HG03520 (cell line): ENCODE measurements at regions not wholly inside any gene's neighbourhood (a gene's known extent, or its start where the extent isn't known, plus 50 kb on each side); places are given as distances from the start of the nearest gene placed in this dataset.

ENCODE experiments used
- ATAC-seq: cut with Tn5 transposase; IDR thresholded peaks from one replicate; pipeline ENCODE4 v1.9.1; 2021; ENCODE audit warnings: mild to moderate bottlenecking, moderate library complexity; ENCODE audit not compliant: unreplicated experiment

DNA sequence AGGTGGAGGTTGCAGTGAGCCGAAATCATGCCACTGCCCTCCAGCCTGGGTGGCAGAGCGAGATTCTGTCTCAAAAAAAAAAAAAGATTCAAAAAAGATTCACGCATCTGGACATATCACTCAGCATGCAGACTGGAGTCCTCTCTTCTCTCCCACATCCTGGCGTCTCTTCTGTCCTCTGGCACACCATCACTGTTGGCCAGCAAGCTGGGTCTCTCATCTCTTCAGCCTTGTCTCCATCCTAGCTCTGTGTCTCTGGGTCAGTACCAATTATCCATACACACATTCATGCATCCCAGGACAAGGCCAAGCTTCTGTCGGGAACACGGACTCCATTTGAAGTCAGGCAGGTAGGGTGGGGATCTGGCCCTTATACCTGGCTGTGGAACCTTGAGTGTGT is 105.5 kb upstream of the MAP1LC3B2 start:
- ATAC-seq = no peak

DNA sequence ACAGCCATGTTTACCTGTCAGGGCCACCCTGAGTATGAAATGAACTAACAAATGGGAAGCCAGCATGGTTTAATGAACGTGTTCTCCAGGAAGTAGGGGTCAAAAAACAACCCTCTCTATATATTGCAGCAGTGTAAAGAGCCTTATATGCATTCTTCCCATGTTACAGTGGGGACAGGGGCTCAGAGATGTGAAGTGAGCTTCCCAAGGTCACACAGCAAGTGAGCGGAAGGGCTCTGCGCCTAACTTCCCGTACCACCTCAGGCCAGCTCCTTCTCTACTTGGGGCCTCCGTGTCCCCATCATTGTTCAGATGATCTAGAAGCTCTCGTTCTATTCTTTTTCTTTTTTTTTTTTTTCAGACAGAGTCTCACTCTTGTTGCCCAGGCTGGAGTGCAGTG is 105.1 kb upstream of the MAP1LC3B2 start:
- no peak for ATAC-seq

GRCh38 chr12:116454950-116455447 is 104.2 kb upstream of the MAP1LC3B2 start:
- no peak for ATAC-seq

- no peak for ATAC-seq
Observed at GRCh38 chr12:116455540-116456329, 103.4 kb upstream of the MAP1LC3B2 start.

- no peak for ATAC-seq
Observed at GRCh38 chr12:116456330-116457082, 102.7 kb upstream of the MAP1LC3B2 start.

DNA sequence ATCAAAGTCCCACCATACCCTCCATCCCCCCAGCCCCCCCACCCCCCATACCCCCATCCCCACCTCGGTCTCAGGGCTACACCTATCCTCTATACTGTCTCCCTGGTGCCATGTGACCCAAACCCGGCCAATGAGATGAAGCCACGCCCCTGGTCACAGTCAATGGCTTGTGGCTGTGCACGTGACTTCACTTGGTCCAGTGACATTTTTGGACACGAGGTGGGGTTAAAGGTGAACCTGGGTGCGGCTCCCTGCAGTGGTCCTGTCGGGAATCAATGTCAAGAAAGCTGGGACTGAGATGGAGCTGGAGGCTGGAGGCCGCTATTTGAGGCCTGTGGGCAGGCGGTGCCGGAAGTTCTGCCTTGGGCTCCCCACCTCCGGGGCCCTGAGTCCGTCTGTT is 100.7 kb upstream of the MAP1LC3B2 start:
- no peak for ATAC-seq

DNA sequence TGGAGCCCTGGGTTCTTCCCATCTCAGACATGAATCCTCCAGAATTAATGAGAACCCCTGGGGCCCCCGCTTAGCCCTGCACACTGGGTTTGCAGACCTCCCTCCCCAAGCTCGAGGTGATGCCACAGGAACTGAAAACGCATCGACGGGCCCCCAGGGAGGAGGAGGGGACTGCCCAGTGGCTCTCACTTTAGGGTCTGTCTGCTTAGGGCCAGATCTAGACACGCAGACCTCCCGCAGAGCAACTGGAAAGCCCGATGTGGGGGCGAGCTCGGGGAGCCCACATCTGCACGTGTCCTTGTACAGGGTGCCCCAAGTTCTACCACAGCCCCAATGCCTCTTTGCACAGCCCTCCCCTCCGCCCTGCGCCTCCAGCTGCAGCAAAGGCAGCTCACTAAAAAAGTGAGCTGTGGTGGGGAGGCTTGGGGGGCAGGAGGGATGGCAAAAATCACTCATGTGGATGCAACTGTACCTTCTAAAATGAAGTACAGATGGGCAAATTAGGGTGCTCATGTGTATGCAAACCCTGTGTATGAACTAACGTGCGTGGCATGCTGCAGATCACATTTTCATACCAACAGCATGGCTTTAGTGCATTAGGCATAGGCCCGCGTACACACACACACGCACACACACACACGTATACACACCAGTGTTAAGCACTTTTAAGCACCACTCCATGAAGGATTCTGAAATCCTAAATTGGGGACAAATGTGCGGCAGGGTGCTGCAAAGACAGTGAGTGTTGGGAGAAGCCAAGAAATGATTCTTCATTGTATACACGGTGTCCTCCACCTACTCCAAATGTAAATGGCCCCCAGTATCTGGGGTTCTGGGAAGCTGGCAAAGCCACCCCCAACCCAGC is 99.9 kb upstream of the MAP1LC3B2 start:
- no peak for ATAC-seq

- ATAC-seq = no peak
Observed at GRCh38 chr12:116459916-116460663, 99.1 kb upstream of the MAP1LC3B2 start.

- no peak for ATAC-seq
Observed at GRCh38 chr12:116461060-116461459, 98.1 kb upstream of the MAP1LC3B2 start.

DNA sequence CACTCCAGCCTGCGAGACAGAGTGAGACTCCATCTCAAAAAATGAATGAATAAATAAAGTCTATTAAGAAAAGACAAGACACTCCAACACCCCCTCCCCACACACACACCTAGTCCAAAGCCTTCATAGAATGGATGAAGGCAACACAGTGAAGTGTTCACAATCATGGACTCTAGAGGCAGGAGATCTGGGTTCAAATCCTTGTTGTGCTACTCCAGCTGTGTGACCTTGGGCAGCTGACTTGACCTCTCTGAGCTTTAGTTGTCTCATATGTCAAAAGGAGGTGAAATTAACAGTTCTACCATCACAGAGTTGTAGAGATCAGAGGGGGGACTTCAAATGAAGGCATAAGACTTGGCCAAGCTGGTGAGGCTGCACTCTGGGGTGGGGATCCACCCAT is 95.8 kb upstream of the MAP1LC3B2 start:
- no peak for ATAC-seq

- no peak for ATAC-seq
Observed at GRCh38 chr12:116465407-116465806, 93.8 kb upstream of the MAP1LC3B2 start.

- no peak for ATAC-seq
Observed at GRCh38 chr12:116465856-116466255, 93.3 kb upstream of the MAP1LC3B2 start.

- ATAC-seq = no peak
Observed at GRCh38 chr12:116466536-116466935, 92.6 kb upstream of the MAP1LC3B2 start.

- ATAC-seq = no peak
Observed at GRCh38 chr12:116469344-116469743, 89.8 kb upstream of the MAP1LC3B2 start.

DNA sequence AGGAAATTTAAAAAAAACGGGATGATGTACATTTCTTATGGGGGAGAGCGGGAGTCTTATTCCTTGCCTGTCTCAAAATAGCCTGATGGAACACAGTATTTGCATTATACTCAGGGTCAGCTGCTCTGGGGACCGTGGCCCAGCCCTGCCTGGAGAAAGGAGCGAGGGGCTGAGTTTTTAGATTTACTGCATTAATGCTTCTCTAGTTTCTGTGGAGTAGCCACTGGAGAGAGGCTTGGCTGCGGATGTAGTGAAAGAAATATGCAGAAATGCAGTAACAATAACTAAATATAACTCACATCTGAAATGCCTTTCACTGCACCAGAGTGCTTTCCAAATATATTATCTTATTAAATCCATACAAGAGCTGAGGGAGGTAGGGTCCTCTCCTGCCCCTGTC is 87.6 kb upstream of the MAP1LC3B2 start:
- ATAC-seq = no peak

- ATAC-seq = no peak
Observed at GRCh38 chr12:116472193-116472592, 87.0 kb upstream of the MAP1LC3B2 start.

DNA sequence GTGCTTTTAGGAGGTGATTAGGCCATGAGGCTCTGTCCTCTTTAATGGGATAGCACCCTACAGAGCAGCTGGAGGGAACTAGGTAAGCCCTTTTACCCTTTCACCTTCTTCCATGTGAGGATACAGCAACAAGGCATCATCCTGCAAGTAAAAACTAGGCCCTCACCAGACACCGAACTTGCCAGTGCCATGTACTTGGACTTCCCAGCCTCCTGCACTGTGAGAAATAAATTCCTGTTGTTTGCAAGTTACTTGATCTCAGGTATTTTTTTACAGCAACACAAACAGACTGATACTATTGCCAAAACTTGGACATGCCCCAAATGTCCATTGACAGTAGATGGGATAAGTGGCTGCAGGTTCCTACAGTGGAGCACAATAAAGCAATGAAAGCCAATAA is 85.8 kb upstream of the MAP1LC3B2 start:
- ATAC-seq = no peak

DNA sequence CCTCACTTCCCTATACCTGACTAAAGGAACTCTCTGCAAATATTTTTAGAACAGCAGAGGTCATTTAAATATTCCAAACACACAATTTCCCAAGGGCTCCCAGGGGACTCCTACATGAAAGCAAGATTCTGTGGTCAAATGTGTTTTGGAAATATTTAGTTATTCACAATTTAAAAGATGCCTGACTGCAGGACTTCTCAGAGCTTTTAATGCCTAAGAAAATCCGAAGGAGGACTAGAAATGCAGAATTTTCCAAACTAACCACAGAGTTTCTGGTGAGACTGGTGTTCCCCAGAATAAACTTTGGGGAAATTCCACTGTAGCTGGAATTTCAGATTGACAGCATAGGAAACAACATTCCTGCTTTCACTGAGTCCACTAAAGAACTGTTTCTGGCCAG is 84.8 kb upstream of the MAP1LC3B2 start:
- no peak for ATAC-seq

DNA sequence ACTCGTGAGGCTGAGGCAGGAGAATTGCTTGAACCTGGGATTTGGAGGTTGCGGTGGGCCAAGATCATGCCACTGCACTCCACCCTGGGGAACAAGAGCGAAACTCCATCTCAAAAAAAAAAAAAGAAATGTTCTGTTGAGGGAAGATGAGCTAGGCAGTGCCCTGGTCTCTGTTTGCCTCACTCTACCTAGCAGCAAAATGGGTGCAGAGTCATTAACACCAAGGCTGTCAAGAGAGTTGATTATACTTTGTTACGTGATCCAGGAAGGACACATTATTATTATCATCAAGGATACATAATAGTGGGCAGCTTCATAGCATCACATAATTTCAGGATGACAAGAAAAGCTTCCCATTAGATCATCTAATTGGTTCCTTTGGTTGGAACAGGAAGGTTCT is 84.3 kb upstream of the MAP1LC3B2 start:
- ATAC-seq = no peak

DNA sequence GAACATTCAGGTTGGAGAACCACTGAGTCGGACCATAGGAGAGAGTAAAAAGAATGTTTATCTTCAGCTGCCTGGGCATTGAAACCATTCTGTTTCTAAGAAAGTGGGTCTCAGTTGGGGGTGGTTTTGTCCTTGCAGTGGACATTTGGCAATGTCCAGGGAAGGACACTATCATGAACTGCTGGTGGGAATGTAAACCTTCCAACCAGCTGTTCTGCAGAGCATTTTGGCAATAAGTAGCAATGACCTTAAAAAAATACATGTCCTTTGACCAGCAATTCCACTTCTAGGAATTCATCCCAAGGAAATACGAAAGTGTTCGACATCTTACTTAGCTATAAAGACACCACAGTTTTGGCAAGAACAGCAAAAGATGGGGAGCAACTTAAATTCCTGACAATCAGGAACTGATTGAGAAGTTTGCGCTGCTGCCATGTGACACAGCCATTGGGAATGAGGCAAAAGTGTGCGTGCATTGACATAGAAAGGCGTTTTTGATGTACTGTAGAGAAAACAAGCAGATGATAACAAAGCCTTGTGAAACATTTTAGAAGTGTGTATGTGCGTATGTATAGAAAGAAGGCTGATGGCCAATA is 82.9 kb upstream of the MAP1LC3B2 start:
- no peak for ATAC-seq
